Right cardiac atrium (tissue), 5 donors: ENCODE measurements at regions not wholly inside any gene's neighbourhood (a gene's known extent, or its start where the extent isn't known, plus 50 kb on each side); places are given as distances from the start of the nearest gene placed in this dataset.
"Not testable (repeated sequence)": the region's sequence is repeated elsewhere in the genome, so short reads cannot be mapped to it uniquely, and the experiment has no call there.

Experiments
- ATAC-seq, 2 donors: fragments of 200-7000 bp; cut with Tn5 transposase; one replicate each; pipeline versions ENCODE4 v1.8.0 to v1.9.1; 2020; ENCODE audit warnings: moderate library complexity in 2 of 2, mild to moderate bottlenecking in 1 of 2
- DNase-seq, 3 donors: peaks; one replicate each; pipeline ENCODE4 v3.0.0-alpha.2; 2020
- H3K27ac ChIP-seq: one replicate; pipeline ENCODE4 v1.5.1; 2013; ENCODE audit warnings: mild to moderate bottlenecking, low read length, control low read depth, moderate library complexity
- H3K27me3 ChIP-seq: one replicate; pipeline ENCODE4 v1.6.1; 2013; ENCODE audit not compliant: control insufficient read depth, insufficient read depth
- H3K4me1 ChIP-seq: one replicate; pipeline ENCODE4 v1.6.1; 2013; ENCODE audit warnings: low read length; ENCODE audit not compliant: control insufficient read depth, insufficient read depth
- H3K4me3 ChIP-seq: one replicate; pipeline ENCODE4 v1.5.1; 2013; ENCODE audit warnings: low read length, control low read depth
- H3K9me3 ChIP-seq: one replicate; pipeline ENCODE4 v1.6.1; 2013; ENCODE audit warnings: low read length; ENCODE audit not compliant: control insufficient read depth
- WGBS: extraction: QIAGEN DNeasy Blood & Tissue Kit; methylation state at CpG from one replicate; pipeline ENCODE4 v1.1.7; 2013; 5-methylcytosine and 5-hydroxymethylcytosine counted together
- intact Hi-C, 4 donors: fragments of 100-400 bp; cut with DNase I; formaldehyde crosslinking; loops; one replicate each; pipeline versions ENCODE4 v1.11.0 to v1.14.0; 2022 to 2023
- donor health status: healthy with polysubstance abuse.
- donor health status: DM: no; HTN: yes; CAD: no.
- donor health status: DM: no; HTN: no; CAD: no.
- donor health status: DM: no; HTN: yes; CAD: no; lungs with severe emphysema.
- donor health status: DM: yes; HTN: yes; CAD: no.

- DNase-seq = no peak
- no peaks in the 10 kb centered on the region for H3K4me1 ChIP-seq
- WGBS = 56% methylated on average over 4 of the region's 4 CpGs
- intact Hi-C loops = no loop called here
- no peak overlapping the region for H3K27ac ChIP-seq
- H3K27me3 ChIP-seq = no peaks in the 10 kb centered on the region
- H3K9me3 ChIP-seq = no peaks in the 10 kb centered on the region
- H3K4me3 ChIP-seq = no peak overlapping the region
- no peak for ATAC-seq
These were observed 2167.7 kb upstream of the WWC1 start for GRCh38 chr5:166123717-166124116.

GRCh38 chr5:166127766-166128570, 2163.5 kb upstream of the WWC1 start:
- Histone ChIP-seq H3K27ac (no peak overlapping the region), H3K4me3 (no peak overlapping the region), H3K27me3 (no peaks in the 10 kb centered on the region), H3K9me3 (no peaks in the 10 kb centered on the region), H3K4me1 (no peaks in the 10 kb centered on the region)
- WGBS = 79% methylated on average over 10 of the region's 10 CpGs
- ATAC-seq = no peak
- no peak for DNase-seq
- intact Hi-C loops = no loop called here

GRCh38 chr5:166145107-166145506, 2146.3 kb upstream of the WWC1 start:
- H3K27ac ChIP-seq, H3K9me3 ChIP-seq, H3K4me3 ChIP-seq, DNase-seq, H3K27me3 ChIP-seq, ATAC-seq, intact Hi-C loops, H3K4me1 ChIP-seq: not testable (repeated sequence)
- 82% methylated on average over 12 of the region's 17 CpGs for WGBS

- H3K27me3 ChIP-seq = no peaks in the 10 kb centered on the region
- H3K27ac ChIP-seq = no peak overlapping the region
- H3K4me1 ChIP-seq = no peaks in the 10 kb centered on the region
- H3K9me3 ChIP-seq = no peaks in the 10 kb centered on the region
- intact Hi-C loops = no loop called here
- ATAC-seq = no peak
- 51% methylated on average over 3 of the region's 3 CpGs for WGBS
- no peak overlapping the region for H3K4me3 ChIP-seq
- DNase-seq = no peak
These were observed 2127.3 kb upstream of the WWC1 start for GRCh38 chr5:166163996-166164610.

GRCh38 chr5:166165596-166165995, 2125.8 kb upstream of the WWC1 start:
- intact Hi-C loops = no loop called here
- Histone ChIP-seq H3K27ac (no peak overlapping the region), H3K27me3 (no peaks in the 10 kb centered on the region), H3K9me3 (no peaks in the 10 kb centered on the region), H3K4me3 (no peak overlapping the region), H3K4me1 (no peaks in the 10 kb centered on the region)
- DNase-seq (no peak), ATAC-seq (no peak)
- WGBS = 31% methylated on average over 4 of the region's 4 CpGs

GRCh38 chr5:166166071-166166470, 2125.4 kb upstream of the WWC1 start:
- H3K9me3 ChIP-seq = no peaks in the 10 kb centered on the region
- H3K27ac ChIP-seq = no peak overlapping the region
- no peak overlapping the region for H3K4me3 ChIP-seq
- DNase-seq = no peak
- 60% methylated on average over 5 of the region's 5 CpGs for WGBS
- intact Hi-C loops = no loop called here
- H3K27me3 ChIP-seq = no peaks in the 10 kb centered on the region
- ATAC-seq = no peak
- no peaks in the 10 kb centered on the region for H3K4me1 ChIP-seq

GRCh38 chr5:166172597-166172996, 2118.8 kb upstream of the WWC1 start:
- no peak overlapping the region for H3K4me3 ChIP-seq
- intact Hi-C loops = no loop called here
- ATAC-seq = no peak
- H3K27me3 ChIP-seq = no peaks in the 10 kb centered on the region
- no peaks in the 10 kb centered on the region for H3K9me3 ChIP-seq
- WGBS = 65% methylated on average over 4 of the region's 4 CpGs
- no peaks in the 10 kb centered on the region for H3K4me1 ChIP-seq
- DNase-seq = no peak
- no peak overlapping the region for H3K27ac ChIP-seq

- no peak overlapping the region for H3K4me3 ChIP-seq
- WGBS = 52% methylated on average over 8 of the region's 8 CpGs
- no peaks in the 10 kb centered on the region for H3K27me3 ChIP-seq
- DNase-seq (peak in 2 of 3 donors; percentile 8 to 54), ATAC-seq (peak; percentile 29 to 60)
- no peaks in the 10 kb centered on the region for H3K9me3 ChIP-seq
- H3K4me1 ChIP-seq = no peaks in the 10 kb centered on the region
- intact Hi-C loops = no loop called here
- no peak overlapping the region for H3K27ac ChIP-seq
These were observed 2112.9 kb upstream of the WWC1 start for GRCh38 chr5:166178411-166179080.

GRCh38 chr5:166185185-166185584, 2106.3 kb upstream of the WWC1 start:
- Histone ChIP-seq H3K27ac (no peak overlapping the region), H3K4me1 (no peaks in the 10 kb centered on the region), H3K9me3 (no peaks in the 10 kb centered on the region), H3K27me3 (no peaks in the 10 kb centered on the region), H3K4me3 (no peak overlapping the region)
- DNase-seq = no peak
- WGBS = 84% methylated on average over 10 of the region's 10 CpGs
- intact Hi-C loops = no loop called here
- ATAC-seq = no peak

- H3K4me1 ChIP-seq = no peaks in the 10 kb centered on the region
- H3K27ac ChIP-seq = no peak overlapping the region
- H3K27me3 ChIP-seq = no peaks in the 10 kb centered on the region
- 87% methylated on average over 7 of the region's 7 CpGs for WGBS
- ATAC-seq (no peak), DNase-seq (no peak)
- H3K4me3 ChIP-seq = no peak overlapping the region
- intact Hi-C loops = no loop called here
- no peaks in the 10 kb centered on the region for H3K9me3 ChIP-seq
These were observed 2102.7 kb upstream of the WWC1 start for GRCh38 chr5:166188501-166189325.

GRCh38 chr5:166192696-166193095, 2098.7 kb upstream of the WWC1 start:
- WGBS = 39% methylated on average over 3 of the region's 3 CpGs
- no peak overlapping the region for H3K27ac ChIP-seq
- H3K9me3 ChIP-seq = no peaks in the 10 kb centered on the region
- ATAC-seq (no peak), DNase-seq (no peak)
- H3K4me3 ChIP-seq = no peak overlapping the region
- no peaks in the 10 kb centered on the region for H3K4me1 ChIP-seq
- no peaks in the 10 kb centered on the region for H3K27me3 ChIP-seq
- intact Hi-C loops = no loop called here
